Suprapubic skin (tissue), 4 donors: ENCODE measurements at regions not wholly inside any gene's neighbourhood (a gene's known extent, or its start where the extent isn't known, plus 50 kb on each side); places are given as distances from the start of the nearest gene placed in this dataset.

Experiments used
- CTCF ChIP-seq, 2 donors: fragments of 200-600 bp in 1 of 2; fragments of 450-650 bp in 1 of 2; sonication (generic) in 1 of 2; IDR thresholded peaks; one replicate each; pipeline ENCODE4 v1.5.1; 2016 to 2019; ENCODE audit warnings: antibody characterized with exemption in 2 of 2, mild to moderate bottlenecking in 1 of 2, moderate library complexity in 1 of 2
- EP300 ChIP-seq: sonication (generic); formaldehyde crosslinking; IDR thresholded peaks from one replicate; pipeline ENCODE4 v1.6.1; 2017; ENCODE audit warnings: antibody characterized with exemption
- POLR2A ChIP-seq, 2 donors: fragments of 450-650 bp; IDR thresholded peaks; one replicate each; pipeline ENCODE4 v1.6.1; 2017; ENCODE audit warnings: antibody characterized with exemption in 2 of 2, mild to moderate bottlenecking in 2 of 2, moderate library complexity in 2 of 2
- POLR2AphosphoS5 ChIP-seq, 3 donors: sonication (generic); formaldehyde crosslinking; IDR thresholded peaks; one replicate each; pipeline ENCODE4 v1.6.1; 2017; ENCODE audit warnings: antibody characterized with exemption in 3 of 3

- TF ChIP-seq POLR2A (IDR thresholded peaks at IDR 0.05) (no peak), CTCF (IDR thresholded peaks at IDR 0.05) (no peak), POLR2AphosphoS5 (IDR thresholded peaks at IDR 0.05) (no peak), EP300 (no peak)
These were observed 315.2 kb downstream of the FOXL1 start for GRCh38 chr16:86893506-86893905.
